ENCODE measurements at regions not wholly inside any gene's neighbourhood (a gene's known extent, or its start where the extent isn't known, plus 50 kb on each side); places are given as distances from the start of the nearest gene placed in this dataset.

DNA sequence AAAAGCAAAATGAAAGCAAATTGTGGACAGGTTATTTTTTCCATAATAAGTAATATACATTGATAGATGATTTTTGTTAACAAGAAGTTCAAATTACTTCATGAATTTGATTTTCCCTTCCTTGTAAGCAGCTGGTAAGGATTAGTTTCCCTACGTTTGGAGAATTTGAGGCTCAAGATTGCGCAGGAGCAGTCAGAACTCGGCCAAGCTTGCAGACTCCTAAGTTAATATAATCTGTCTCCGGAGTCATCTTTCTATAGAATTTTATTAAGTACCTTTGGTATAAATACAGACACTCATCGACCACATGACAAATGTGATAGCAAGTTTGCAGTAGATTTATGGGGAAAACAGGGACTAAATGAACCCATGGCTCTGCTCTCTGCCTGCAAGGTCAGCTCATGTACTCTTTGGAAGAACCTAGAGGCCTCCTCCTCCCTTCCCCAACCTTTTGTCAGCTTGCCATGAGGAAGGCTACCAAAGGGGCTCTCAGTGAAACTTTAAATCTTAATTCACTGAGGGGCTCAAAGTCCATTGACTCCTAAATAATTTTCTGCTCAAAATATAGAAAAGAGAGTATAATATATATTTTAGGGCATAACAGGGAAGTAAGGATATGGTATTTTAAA, 89.2 kb upstream of the CTTNBP2 start:
- TF ChIP-seq POLR2A (IDR thresholded peaks at IDR 0.05; ENCODE audit: low read length) = no peak
- no peak for TF ChIP-seq SREBF2 (IDR thresholded peaks at IDR 0.05)
- TF ChIP-seq EHMT2 (IDR thresholded peaks at IDR 0.05; ENCODE audit: low read depth) = no peak
- TF ChIP-seq SMC3 (IDR thresholded peaks at IDR 0.05) = no peak
- TF ChIP-seq, protein P1, sequence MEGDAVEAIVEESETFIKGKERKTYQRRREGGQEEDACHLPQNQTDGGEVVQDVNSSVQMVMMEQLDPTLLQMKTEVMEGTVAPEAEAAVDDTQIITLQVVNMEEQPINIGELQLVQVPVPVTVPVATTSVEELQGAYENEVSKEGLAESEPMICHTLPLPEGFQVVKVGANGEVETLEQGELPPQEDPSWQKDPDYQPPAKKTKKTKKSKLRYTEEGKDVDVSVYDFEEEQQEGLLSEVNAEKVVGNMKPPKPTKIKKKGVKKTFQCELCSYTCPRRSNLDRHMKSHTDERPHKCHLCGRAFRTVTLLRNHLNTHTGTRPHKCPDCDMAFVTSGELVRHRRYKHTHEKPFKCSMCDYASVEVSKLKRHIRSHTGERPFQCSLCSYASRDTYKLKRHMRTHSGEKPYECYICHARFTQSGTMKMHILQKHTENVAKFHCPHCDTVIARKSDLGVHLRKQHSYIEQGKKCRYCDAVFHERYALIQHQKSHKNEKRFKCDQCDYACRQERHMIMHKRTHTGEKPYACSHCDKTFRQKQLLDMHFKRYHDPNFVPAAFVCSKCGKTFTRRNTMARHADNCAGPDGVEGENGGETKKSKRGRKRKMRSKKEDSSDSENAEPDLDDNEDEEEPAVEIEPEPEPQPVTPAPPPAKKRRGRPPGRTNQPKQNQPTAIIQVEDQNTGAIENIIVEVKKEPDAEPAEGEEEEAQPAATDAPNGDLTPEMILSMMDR (IDR thresholded peaks at IDR 0.05) = no peak

All from A549 (cell line).